ENCODE measurements at regions not wholly inside any gene's neighbourhood (a gene's known extent, or its start where the extent isn't known, plus 50 kb on each side); places are given as distances from the start of the nearest gene placed in this dataset.

DNA sequence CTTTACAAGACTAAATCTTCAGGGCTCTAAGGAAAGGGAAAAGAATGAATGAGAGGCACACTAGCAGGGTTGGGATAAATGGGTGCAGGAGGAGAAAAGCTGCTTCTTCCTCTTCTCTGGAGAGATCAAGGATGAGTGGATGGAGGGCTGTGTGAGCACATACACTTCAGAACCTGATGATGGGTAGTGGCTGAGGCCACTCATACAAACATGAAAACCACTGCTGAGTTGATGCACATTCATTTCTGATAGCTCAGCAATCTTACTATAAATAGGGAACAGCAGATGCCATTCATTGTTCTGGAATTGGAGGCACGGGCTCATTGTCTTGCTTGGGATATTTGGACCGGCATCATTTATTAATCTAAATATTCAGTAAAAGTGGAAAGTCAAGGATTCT is 152.4 kb upstream of the KCTD1 start:
- TF ChIP-seq POLR2A (IDR thresholded peaks at IDR 0.05) (no peak), EP300 (IDR thresholded peaks at IDR 0.05; ENCODE audit: low read depth) (no peak), POLR2AphosphoS5 (IDR thresholded peaks at IDR 0.05) (no peak)
- TF ChIP-seq, protein P1, sequence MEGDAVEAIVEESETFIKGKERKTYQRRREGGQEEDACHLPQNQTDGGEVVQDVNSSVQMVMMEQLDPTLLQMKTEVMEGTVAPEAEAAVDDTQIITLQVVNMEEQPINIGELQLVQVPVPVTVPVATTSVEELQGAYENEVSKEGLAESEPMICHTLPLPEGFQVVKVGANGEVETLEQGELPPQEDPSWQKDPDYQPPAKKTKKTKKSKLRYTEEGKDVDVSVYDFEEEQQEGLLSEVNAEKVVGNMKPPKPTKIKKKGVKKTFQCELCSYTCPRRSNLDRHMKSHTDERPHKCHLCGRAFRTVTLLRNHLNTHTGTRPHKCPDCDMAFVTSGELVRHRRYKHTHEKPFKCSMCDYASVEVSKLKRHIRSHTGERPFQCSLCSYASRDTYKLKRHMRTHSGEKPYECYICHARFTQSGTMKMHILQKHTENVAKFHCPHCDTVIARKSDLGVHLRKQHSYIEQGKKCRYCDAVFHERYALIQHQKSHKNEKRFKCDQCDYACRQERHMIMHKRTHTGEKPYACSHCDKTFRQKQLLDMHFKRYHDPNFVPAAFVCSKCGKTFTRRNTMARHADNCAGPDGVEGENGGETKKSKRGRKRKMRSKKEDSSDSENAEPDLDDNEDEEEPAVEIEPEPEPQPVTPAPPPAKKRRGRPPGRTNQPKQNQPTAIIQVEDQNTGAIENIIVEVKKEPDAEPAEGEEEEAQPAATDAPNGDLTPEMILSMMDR (IDR thresholded peaks at IDR 0.05) = no peak
